Endothelial cell of umbilical vein (primary cell): ENCODE measurements at regions not wholly inside any gene's neighbourhood (a gene's known extent, or its start where the extent isn't known, plus 50 kb on each side); places are given as distances from the start of the nearest gene placed in this dataset.

Experiments used
- BruUV-seq: library from RNA; stranded (reverse); fragments of 400-500 nt; replicated peaks from 2 replicates; lab custom pipeline; 2021; lab: Mats Ljungman, UMichigan
- CTCF ChIA-PET: fragments of 300-600, 350-600 bp; sonication (Branson Sonifier 250); formaldehyde crosslinking; loops from one replicate; lab custom pipeline; 2021; ENCODE audit warnings: antibody characterized with exemption, inconsistent platforms; lab: Charles Lee
- POLR2A ChIA-PET: fragments of 300-600, 350-600 bp; sonication (Branson Sonifier 250); formaldehyde crosslinking; loops from one replicate; lab custom pipeline; 2021; ENCODE audit warnings: antibody characterized with exemption, inconsistent platforms; lab: Charles Lee
- DNase-seq: peaks from one replicate; pipeline ENCODE4 v3.0.0-alpha.2; 2011; ENCODE audit warnings: low read depth, low spot score
- FAIRE-seq: peaks from 2 replicates; lab custom pipeline; 2011; peaks lifted over from hg19 to GRCh38; lab: Jason Lieb, UNC
- H2AFZ ChIP-seq: 2 replicates; pipeline ENCODE4 v1.6.0; 2012; ENCODE audit warnings: low read depth, low read length, control low read depth, inconsistent platforms
- H3K27ac ChIP-seq: 2 replicates; pipeline ENCODE4 v1.5.1; 2011; ENCODE audit warnings: low read depth, mild to moderate bottlenecking, control low read depth, low read length, moderate library complexity; ENCODE audit not compliant: insufficient read depth
- H3K27me3 ChIP-seq, 2 experiments: 2 replicates each; pipeline versions ENCODE4 v1.6.0 to v1.6.1; 2011; ENCODE audit warnings: low read length in 2 of 2, mixed read lengths in 1 of 2; ENCODE audit not compliant: control insufficient read depth in 2 of 2, insufficient read depth in 2 of 2
- H3K36me3 ChIP-seq, 2 experiments: 2 replicates in 1 of 2; 3 replicates in 1 of 2; pipeline ENCODE4 v1.5.1; 2011; ENCODE audit warnings: low read length in 2 of 2, mild to moderate bottlenecking in 1 of 2, moderate library complexity in 1 of 2; ENCODE audit not compliant: control insufficient read depth in 2 of 2, insufficient read depth in 2 of 2; ENCODE audit errors: extremely low read depth in 1 of 2
- H3K4me1 ChIP-seq: 3 replicates; pipeline ENCODE4 v1.5.1; 2011; ENCODE audit warnings: mild to moderate bottlenecking, low read length; ENCODE audit not compliant: control insufficient read depth, insufficient read depth; ENCODE audit errors: extremely low read depth
- H3K4me2 ChIP-seq: 2 replicates; pipeline ENCODE4 v1.6.1; 2011; ENCODE audit warnings: low read length, control low read depth, mixed read lengths; ENCODE audit not compliant: insufficient read depth
- H3K4me3 ChIP-seq, 3 experiments: fragments of 200-600 bp in 1 of 3; sonication (generic), shearing (Covaris generic) in 1 of 3; replicated peaks in 1 of 3; 2 replicates each; pipeline ENCODE4 v1.5.1; 2011 to 2016; ENCODE audit warnings: control low read depth in 3 of 3, low read length in 3 of 3, mild to moderate bottlenecking in 2 of 3, inconsistent platforms in 1 of 3, low read depth in 1 of 3, moderate library complexity in 1 of 3; ENCODE audit not compliant: insufficient read depth in 1 of 3
- H3K79me2 ChIP-seq: 2 replicates; pipeline ENCODE4 v1.6.0; 2012; ENCODE audit warnings: low read length, inconsistent platforms; ENCODE audit not compliant: control insufficient read depth, insufficient read depth
- H3K9ac ChIP-seq: replicated peaks from 2 replicates; pipeline ENCODE3; 2011; ENCODE audit warnings: low read length, control low read depth; ENCODE audit not compliant: insufficient read depth; ENCODE audit errors: extremely low read depth
- H3K9me1 ChIP-seq: replicated peaks from 3 replicates; pipeline ENCODE4 v1.6.0; 2011; ENCODE audit warnings: mild to moderate bottlenecking, low read length; ENCODE audit not compliant: control insufficient read depth, insufficient read depth; ENCODE audit errors: extremely low read depth
- H3K9me3 ChIP-seq: replicated peaks from 2 replicates; pipeline ENCODE4 v1.5.1; 2012; ENCODE audit warnings: low read length, inconsistent platforms; ENCODE audit not compliant: control insufficient read depth, insufficient read depth
- H4K20me1 ChIP-seq: replicated peaks from 2 replicates; pipeline ENCODE3; 2011; ENCODE audit warnings: mild to moderate bottlenecking, low read length; ENCODE audit not compliant: control insufficient read depth, insufficient read depth; ENCODE audit errors: extremely low read depth
- CTCF ChIP-seq, 2 donors: IDR thresholded peaks; 1 replicate in 1 of 2; 2 replicates in 1 of 2; pipeline ENCODE4 v1.5.1; 2011; ENCODE audit warnings: low read length in 2 of 2, mild to moderate bottlenecking in 2 of 2, moderate library complexity in 2 of 2, control low read depth in 1 of 2, inconsistent platforms in 1 of 2, low read depth in 1 of 2; ENCODE audit not compliant: insufficient read depth in 1 of 2; ENCODE audit errors: extremely low read depth in 1 of 2
- EZH2 ChIP-seq: IDR thresholded peaks from 2 replicates; pipeline ENCODE4 v1.6.1; 2012; ENCODE audit warnings: borderline replicate concordance, low read depth, mild to moderate bottlenecking, moderate library complexity, low read length, inconsistent platforms; ENCODE audit not compliant: severe bottlenecking
- FOS ChIP-seq: IDR thresholded peaks from 2 replicates; pipeline ENCODE4 v1.6.1; 2011; ENCODE audit warnings: mild to moderate bottlenecking, low read length, moderate library complexity, borderline replicate concordance; ENCODE audit not compliant: insufficient read depth
- GATA2 ChIP-seq: IDR thresholded peaks from 2 replicates; pipeline ENCODE4 v1.7.0; 2011; ENCODE audit warnings: low read depth, mild to moderate bottlenecking, moderate library complexity, mixed read lengths, low read length; ENCODE audit not compliant: insufficient read length, insufficient read depth
- JUN ChIP-seq: IDR thresholded peaks from 2 replicates; pipeline ENCODE4 v1.6.1; 2011; ENCODE audit warnings: borderline replicate concordance, low read depth; ENCODE audit not compliant: insufficient read length, insufficient read depth
- MAX ChIP-seq: IDR thresholded peaks from 2 replicates; pipeline ENCODE4 v1.6.1; 2011; ENCODE audit not compliant: insufficient read depth, insufficient read length
- MYC ChIP-seq: IDR thresholded peaks from one replicate; pipeline ENCODE4 v1.6.1; 2011; ENCODE audit warnings: mild to moderate bottlenecking, low read depth, low read length
- POLR2A ChIP-seq: IDR thresholded peaks from 2 replicates; pipeline ENCODE4 v1.6.1; 2012; ENCODE audit warnings: low read depth, mild to moderate bottlenecking, control low read depth, low read length
- POLR2AphosphoS5 ChIP-seq: IDR thresholded peaks from 2 replicates; pipeline ENCODE4 v1.6.1; 2012; ENCODE audit warnings: low read depth, mild to moderate bottlenecking, control low read depth, low read length, moderate library complexity; ENCODE audit not compliant: insufficient read depth
- dilution Hi-C: fragments of 300-500 bp; cut with MboI; formaldehyde crosslinking; loops from one replicate; pipeline ENCODE4 v1.15.0; 2019; ENCODE audit warnings: low sequenced_read_pairs; ENCODE audit not compliant: extremely low pct_ligation_motif_present
- intact Hi-C: fragments of 100-400 bp; cut with micrococcal nuclease; formaldehyde crosslinking; loops from one replicate; pipeline ENCODE4 v1.10.0; 2022

GRCh38 chr7:17611611-17612010 is 313.2 kb downstream of the AHR start:
- intact Hi-C loops, result no loop called here
- no peak overlapping the region for H3K9ac ChIP-seq
- no peaks in the 10 kb centered on the region for H3K9me3 ChIP-seq
- H3K9me1 ChIP-seq, result no peaks in the 10 kb centered on the region
- no peak for FAIRE-seq
- no peaks in the 10 kb centered on the region for H3K27me3 ChIP-seq
- H3K79me2 ChIP-seq, result no peaks in the 10 kb centered on the region
- H3K36me3 ChIP-seq, result no peaks in the 10 kb centered on the region
- TF ChIP-seq FOS (no peak), CTCF (IDR thresholded peaks at IDR 0.05; ENCODE audit: extremely low read depth in 1 of 2, insufficient read depth in 1 of 2, low read depth in 1 of 2, low read length in 2 of 2) (no peak), POLR2A (no peak), MYC (no peak), GATA2 (no peak), MAX (no peak), EZH2 (no peak), JUN (no peak), POLR2AphosphoS5 (no peak)
- no peak overlapping the region for H3K4me3 ChIP-seq
- no peaks in the 10 kb centered on the region for H3K4me1 ChIP-seq
- ChIA-PET POLR2A (no interaction called here), CTCF (no interaction called here)
- no peak overlapping the region for H3K4me2 ChIP-seq
- dilution Hi-C loops, result no loop called here
- DNase-seq, result no peak
- no peak overlapping the region for H2AFZ ChIP-seq
- no TSS peak for BruUV-seq
- no peak overlapping the region for H3K27ac ChIP-seq
- H4K20me1 ChIP-seq, result no peaks in the 10 kb centered on the region
